Stimulated activated CD8-positive, alpha-beta memory T cell treated with anti-CD3 and anti-CD28 coated beads, Interleukin-4, amount 100 ng/mL, for 4 hours (primary cell): ENCODE measurements at regions not wholly inside any gene's neighbourhood (a gene's known extent, or its start where the extent isn't known, plus 50 kb on each side); places are given as distances from the start of the nearest gene placed in this dataset.

Experiments used
- DNase-seq, 2 donors: peaks; one replicate each; pipeline ENCODE4 v3.0.0-alpha.2; 2020; ENCODE audit warnings: low read depth in 2 of 2, low spot score in 1 of 2

DNA sequence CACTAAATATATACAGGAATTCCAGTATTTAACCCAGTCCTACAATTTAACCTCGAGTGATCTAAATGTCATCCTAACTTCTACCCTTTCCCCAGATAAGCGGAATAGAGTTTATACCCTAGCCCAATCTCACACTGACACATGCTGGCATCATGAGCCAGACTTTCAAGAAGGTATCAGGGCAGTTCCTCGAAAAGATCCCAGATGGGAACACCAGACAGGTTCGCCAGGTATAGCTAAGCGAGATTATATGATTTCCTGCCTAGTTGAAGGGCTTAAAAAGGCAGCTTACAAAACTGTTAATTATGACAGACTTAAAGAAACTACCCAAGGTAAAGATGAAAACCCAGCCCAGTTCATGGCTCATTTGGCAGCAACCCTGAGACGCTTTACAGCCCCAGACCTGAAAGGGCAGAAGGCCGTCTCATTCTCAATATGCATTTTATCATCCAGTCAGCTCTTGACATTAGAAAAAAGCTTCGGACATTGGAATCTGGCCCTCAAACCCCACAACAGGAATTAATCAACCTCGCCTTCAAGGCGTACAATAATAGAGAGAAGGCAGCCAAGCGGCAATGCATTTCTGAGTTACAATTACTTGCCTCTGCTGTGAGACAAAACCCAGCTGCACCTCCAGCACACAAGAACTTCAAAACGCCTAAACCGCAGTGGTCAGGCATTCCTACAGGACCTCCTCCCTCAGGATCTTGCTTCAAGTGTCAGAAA lies 668.2 kb upstream of the PKDCC start:
- DNase-seq = no peak

DNA sequence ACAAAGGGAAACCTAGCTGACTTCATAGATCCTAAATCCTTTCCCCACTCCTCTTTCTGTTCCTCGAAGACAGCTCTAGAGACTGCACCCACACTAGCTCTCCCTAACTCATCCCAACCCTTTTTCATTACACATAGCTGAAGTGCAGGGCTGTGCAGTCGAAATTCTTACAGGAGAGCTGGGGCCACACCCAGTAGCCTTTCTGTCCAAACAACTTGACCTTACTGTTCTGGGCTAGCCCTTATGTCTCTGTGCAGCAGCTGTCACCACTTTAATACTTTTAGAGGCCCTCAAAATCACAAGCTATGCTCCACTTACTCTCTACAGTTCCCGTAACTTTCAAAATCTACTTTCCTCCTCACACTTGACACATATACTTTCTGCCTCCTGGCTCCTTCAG lies 666.1 kb upstream of the PKDCC start:
- no peak for DNase-seq

- DNase-seq = no peak
These were observed 660.3 kb upstream of the PKDCC start for GRCh38 chr2:41387519-41387918.

- no peak for DNase-seq
These were observed 654.2 kb upstream of the PKDCC start for GRCh38 chr2:41393621-41394020.

DNA sequence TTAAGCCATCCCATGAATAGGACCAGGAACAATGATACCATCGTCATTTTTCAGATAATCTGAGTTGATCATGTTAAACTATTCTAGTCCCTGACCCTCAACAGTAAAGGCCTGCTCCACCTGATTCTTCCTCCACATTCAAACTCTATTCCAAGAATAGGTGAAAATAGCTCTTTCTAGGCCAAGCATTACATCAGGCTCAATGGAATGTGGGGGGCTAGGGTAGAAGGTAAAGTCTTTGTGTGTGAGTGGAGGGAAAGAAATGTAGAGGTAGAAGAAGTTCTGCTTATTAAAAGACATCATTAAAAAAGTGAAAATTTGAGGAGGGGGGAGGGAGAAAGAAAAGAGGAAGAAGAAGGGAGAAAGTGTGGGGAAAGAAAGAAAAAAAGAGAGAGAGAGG lies 653.3 kb upstream of the PKDCC start:
- DNase-seq = no peak

GRCh38 chr2:41395692-41396091 lies 652.1 kb upstream of the PKDCC start:
- no peak for DNase-seq

DNA sequence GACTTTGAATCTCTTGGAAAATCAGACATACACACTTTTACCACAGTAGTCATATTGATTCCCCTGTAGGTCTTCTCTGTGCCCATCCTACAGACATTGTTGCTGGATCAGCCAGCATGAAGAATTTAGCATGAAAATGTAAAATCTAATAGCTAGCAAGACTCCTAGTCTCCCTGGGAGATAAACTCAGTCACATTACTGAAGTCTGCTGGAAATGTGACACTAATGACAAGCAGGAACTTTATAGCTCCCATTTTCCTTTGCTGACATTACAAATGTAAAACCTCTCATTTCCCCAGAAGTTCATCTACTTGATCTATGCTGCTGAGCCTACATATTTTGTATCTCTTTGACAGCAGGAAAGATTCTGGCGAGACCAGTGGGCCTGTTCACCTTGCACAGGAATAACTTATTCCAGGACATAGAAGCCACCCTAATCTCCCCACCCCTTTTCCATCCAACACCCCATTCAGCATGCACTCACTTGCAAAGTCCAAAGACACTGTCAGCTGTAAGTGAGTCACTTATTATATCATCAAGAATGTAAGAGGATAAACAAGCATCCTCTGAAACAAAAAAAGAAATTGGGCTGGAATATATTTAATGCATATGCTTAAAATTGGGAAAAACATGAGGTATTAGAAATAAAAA lies 648.3 kb upstream of the PKDCC start:
- no peak for DNase-seq

DNA sequence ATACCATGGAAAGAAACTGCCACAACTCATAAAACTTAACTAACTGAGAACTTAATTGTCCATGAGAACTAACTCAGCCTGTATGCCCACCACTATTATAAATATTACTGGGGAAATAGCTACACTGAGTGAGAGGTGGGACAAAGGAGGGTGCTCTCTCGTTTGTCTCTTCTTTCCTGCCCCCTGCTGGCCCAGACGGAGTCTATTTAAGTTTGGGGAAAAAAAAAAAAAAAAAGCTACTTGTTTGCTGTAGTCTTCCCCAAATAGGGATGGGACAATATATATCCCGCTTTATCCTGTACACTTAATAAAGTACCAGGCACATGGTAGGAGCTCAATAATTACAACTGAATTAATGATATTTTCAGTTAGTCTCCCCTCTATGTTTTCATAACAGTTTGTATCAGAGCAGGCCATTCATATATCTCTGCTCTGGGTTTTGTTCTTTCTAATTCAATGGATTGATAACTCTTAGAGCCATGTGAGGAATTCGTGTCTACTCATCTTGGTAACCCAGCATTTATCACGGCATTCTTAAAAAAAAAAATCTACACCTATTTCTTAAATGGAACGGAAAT lies 647.6 kb upstream of the PKDCC start:
- DNase-seq = no peak

DNA sequence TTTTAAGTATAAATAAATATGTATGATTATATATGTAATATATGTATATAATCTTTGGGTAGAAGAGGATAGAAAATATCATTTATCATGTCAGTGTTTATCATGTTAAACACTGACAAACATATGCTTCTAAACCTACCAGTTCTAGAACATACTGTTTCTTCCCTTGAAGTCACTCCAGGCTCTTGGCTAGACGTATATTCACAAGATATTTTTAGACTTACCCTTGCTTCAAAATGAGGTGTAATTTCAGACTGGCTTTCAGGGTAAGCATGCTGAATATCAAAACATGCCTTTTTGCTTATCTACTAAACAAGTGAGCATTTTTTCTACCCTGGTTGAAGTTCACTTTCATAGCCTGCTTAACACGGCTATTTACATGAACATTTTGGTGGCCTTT lies 642.4 kb upstream of the PKDCC start:
- no peak for DNase-seq

GRCh38 chr2:41409328-41409727 lies 638.5 kb upstream of the PKDCC start:
- no peak for DNase-seq

DNA sequence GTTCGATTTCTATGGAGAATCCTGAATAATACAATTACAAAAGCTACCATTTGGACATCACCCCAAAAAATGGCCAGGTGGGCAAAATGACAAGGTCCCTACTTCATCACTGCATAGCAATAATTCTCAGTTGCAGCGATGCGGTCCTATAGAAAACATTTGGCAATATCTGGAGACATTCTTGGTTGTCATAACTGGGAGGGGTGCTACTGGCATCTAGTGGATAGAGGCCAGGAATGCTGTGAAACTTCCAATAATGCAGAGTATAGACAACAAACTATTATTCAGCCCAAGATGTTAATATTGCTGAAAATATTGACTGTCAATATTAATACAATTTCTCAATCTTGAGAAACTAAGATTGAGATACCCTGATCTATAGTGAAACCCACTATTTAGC lies 637.8 kb upstream of the PKDCC start:
- no peak for DNase-seq

DNA sequence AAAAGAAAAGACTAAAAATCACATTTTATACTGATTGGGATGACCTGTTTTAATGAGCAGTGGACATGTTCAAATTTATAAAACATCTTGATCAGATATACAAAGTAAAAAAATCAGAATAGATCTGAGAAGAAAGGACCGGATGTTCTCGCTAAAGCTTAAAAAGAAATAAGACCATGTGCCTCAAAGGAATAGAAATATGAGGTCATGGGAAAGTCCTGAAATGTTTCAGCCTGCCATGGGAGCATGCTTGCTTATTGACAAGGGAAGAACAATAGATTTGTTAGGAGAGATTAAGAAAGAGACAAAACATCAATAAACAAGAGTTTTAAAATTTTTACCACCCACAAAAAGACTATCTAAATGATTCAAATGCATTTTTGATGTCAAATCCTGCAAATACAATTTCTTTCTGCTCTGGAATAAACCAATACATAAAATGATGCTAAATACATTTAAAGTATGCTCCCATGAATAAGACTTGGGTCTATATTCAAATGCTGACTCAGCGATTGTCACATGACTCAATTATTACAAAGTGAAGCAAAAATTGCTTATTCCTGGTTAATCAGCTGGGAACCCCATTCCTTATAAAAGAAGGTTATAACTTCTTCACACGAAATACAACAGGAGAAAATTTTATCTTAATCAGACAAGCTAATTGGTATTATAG lies 633.9 kb upstream of the PKDCC start:
- DNase-seq = no peak

GRCh38 chr2:41414486-41415230 lies 633.2 kb upstream of the PKDCC start:
- DNase-seq = no peak

DNA sequence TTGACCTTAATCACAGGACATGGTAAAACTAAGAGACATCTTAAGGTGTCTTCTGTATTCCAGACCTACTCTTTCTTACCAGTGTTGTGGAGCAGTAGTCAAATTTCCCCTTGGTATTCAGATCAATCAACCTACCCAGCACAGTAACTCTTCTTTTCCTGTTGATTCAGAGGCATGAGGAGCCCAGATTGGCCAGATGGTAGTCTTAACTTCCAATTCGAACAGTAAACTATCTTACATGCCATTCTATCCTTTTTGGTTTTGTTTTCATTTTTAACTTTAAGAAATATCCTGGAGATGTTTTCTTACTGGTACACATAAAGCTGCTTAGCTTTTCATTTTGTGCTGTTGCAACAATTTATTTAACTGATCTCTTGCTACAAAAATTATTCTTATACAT lies 630.3 kb upstream of the PKDCC start:
- no peak for DNase-seq

DNA sequence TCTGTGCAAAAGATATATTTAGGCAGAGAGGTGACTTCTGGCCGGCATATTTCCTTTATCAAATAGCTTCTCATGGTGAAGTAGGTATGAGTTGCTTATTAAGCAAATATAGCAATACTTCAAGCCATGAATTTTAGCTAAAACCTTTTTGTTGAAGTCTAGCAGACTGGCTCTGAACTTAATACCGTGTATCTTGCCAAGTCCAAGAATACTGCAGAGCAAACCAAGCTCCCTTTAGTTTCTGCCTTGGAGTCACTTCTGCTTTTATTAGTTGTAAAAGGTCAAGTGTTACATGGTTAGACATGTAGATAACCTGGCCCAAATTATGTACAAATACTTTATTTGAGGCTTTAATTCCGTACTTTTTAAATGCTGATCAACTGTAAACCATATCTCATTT lies 627.6 kb upstream of the PKDCC start:
- no peak for DNase-seq

GRCh38 chr2:41420872-41421271 lies 626.9 kb upstream of the PKDCC start:
- no peak for DNase-seq

DNA sequence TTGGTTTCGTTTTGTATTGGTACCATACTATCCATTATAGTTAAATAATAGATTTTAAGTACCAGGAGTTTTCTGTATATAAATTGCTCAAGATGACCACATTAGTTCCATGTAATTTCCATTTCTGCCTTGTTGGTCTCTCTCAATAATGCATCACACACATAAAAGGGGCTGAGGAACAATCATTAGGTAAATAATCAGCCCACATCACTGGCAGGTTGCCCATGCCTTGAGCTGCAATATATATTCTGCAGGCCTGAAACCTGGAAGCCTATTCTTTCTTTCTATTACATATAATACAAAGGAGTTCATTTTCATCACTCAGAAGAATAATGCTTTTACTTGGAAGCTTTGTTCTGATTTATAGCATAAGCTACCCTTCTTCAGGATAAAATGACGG lies 616.1 kb upstream of the PKDCC start:
- no peak for DNase-seq

DNA sequence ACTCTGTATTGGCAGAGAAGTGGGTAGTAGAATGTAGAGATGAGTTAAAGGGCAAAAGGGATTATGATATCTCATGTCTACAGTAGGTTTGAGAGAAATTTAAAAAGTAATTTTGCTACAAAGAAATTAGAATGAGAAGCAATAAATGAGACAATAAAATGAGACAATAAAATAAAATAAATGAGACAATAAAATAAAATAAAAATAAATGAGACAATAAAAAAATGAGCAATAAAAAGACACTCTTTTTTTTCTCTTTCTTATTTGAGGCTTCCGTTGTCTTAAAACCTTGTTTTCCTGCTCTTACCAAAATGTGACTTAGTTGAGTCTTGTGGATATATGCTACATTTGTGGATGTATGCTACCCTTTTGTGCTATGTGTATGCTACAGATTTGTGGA lies 615.4 kb upstream of the PKDCC start:
- DNase-seq = no peak

- DNase-seq = no peak
These were observed 612.8 kb upstream of the PKDCC start for GRCh38 chr2:41434991-41435390.

- DNase-seq = no peak
These were observed 605.9 kb upstream of the PKDCC start for GRCh38 chr2:41441958-41442357.

- DNase-seq = no peak
These were observed 602.0 kb upstream of the PKDCC start for GRCh38 chr2:41445865-41446264.

- DNase-seq = no peak
These were observed 601.6 kb upstream of the PKDCC start for GRCh38 chr2:41446266-41446665.
